ENCODE measurements at regions not wholly inside any gene's neighbourhood (a gene's known extent, or its start where the extent isn't known, plus 50 kb on each side); places are given as distances from the start of the nearest gene placed in this dataset.

DNA sequence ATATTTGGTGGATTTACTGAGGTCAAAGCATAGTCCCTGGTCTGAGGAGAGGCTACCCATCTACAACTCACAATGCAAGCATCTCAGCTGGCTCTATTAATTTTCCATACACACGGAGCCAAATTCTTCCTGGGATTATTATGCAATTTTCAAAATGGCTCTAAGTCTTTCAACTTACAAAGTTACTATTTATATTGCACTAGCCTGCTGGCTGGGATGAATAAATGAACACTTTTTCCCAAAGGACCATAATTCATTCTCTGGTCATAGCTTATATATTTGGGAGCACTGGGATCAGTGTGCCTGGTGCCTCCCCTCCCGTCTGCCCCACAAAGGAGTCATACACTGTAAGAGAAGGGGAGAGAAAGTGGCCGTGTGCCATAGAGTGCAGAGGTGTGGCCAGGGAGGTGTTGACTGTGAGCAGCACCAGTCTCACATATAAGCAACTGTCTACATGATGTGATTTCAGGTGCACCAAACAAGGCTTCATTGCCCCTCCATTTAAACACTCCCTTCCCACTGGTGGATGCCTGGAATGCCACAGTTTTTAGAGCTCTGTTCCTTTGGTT is 88.6 kb downstream of the ZNF92 start:
- TF ChIP-seq, protein P1, sequence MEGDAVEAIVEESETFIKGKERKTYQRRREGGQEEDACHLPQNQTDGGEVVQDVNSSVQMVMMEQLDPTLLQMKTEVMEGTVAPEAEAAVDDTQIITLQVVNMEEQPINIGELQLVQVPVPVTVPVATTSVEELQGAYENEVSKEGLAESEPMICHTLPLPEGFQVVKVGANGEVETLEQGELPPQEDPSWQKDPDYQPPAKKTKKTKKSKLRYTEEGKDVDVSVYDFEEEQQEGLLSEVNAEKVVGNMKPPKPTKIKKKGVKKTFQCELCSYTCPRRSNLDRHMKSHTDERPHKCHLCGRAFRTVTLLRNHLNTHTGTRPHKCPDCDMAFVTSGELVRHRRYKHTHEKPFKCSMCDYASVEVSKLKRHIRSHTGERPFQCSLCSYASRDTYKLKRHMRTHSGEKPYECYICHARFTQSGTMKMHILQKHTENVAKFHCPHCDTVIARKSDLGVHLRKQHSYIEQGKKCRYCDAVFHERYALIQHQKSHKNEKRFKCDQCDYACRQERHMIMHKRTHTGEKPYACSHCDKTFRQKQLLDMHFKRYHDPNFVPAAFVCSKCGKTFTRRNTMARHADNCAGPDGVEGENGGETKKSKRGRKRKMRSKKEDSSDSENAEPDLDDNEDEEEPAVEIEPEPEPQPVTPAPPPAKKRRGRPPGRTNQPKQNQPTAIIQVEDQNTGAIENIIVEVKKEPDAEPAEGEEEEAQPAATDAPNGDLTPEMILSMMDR (IDR thresholded peaks at IDR 0.05; ENCODE audit: low read length): no peak
- no peak for TF ChIP-seq EZH2 (IDR thresholded peaks at IDR 0.05; ENCODE audit: borderline replicate concordance, low read length)
